Endothelial cell of umbilical vein (primary cell): ENCODE measurements at regions not wholly inside any gene's neighbourhood (a gene's known extent, or its start where the extent isn't known, plus 50 kb on each side); places are given as distances from the start of the nearest gene placed in this dataset.

ENCODE experiments used
- EZH2 ChIP-seq: IDR thresholded peaks from 2 replicates; pipeline ENCODE4 v1.6.1; 2012; ENCODE audit warnings: borderline replicate concordance, low read depth, mild to moderate bottlenecking, moderate library complexity, low read length, inconsistent platforms; ENCODE audit not compliant: severe bottlenecking
- FOS ChIP-seq: IDR thresholded peaks from 2 replicates; pipeline ENCODE4 v1.6.1; 2011; ENCODE audit warnings: mild to moderate bottlenecking, low read length, moderate library complexity, borderline replicate concordance; ENCODE audit not compliant: insufficient read depth
- GATA2 ChIP-seq: IDR thresholded peaks from 2 replicates; pipeline ENCODE4 v1.7.0; 2011; ENCODE audit warnings: low read depth, mild to moderate bottlenecking, moderate library complexity, mixed read lengths, low read length; ENCODE audit not compliant: insufficient read length, insufficient read depth
- JUN ChIP-seq: IDR thresholded peaks from 2 replicates; pipeline ENCODE4 v1.6.1; 2011; ENCODE audit warnings: borderline replicate concordance, low read depth; ENCODE audit not compliant: insufficient read length, insufficient read depth
- MYC ChIP-seq: IDR thresholded peaks from one replicate; pipeline ENCODE4 v1.6.1; 2011; ENCODE audit warnings: mild to moderate bottlenecking, low read depth, low read length
- POLR2A ChIP-seq: IDR thresholded peaks from 2 replicates; pipeline ENCODE4 v1.6.1; 2012; ENCODE audit warnings: low read depth, mild to moderate bottlenecking, control low read depth, low read length
- POLR2AphosphoS5 ChIP-seq: IDR thresholded peaks from 2 replicates; pipeline ENCODE4 v1.6.1; 2012; ENCODE audit warnings: low read depth, mild to moderate bottlenecking, control low read depth, low read length, moderate library complexity; ENCODE audit not compliant: insufficient read depth
- TF ChIP-seq, protein P1 (sequence below), 2 donors: IDR thresholded peaks; 1 replicate in 1 of 2; 2 replicates in 1 of 2; pipeline ENCODE4 v1.5.1; 2011; ENCODE audit warnings: low read length in 2 of 2, mild to moderate bottlenecking in 2 of 2, moderate library complexity in 2 of 2, control low read depth in 1 of 2, inconsistent platforms in 1 of 2, low read depth in 1 of 2; ENCODE audit not compliant: insufficient read depth in 1 of 2; ENCODE audit errors: extremely low read depth in 1 of 2
- TF ChIP-seq, protein P2 (sequence below): IDR thresholded peaks from 2 replicates; pipeline ENCODE4 v1.6.1; 2011; ENCODE audit not compliant: insufficient read depth, insufficient read length

DNA sequence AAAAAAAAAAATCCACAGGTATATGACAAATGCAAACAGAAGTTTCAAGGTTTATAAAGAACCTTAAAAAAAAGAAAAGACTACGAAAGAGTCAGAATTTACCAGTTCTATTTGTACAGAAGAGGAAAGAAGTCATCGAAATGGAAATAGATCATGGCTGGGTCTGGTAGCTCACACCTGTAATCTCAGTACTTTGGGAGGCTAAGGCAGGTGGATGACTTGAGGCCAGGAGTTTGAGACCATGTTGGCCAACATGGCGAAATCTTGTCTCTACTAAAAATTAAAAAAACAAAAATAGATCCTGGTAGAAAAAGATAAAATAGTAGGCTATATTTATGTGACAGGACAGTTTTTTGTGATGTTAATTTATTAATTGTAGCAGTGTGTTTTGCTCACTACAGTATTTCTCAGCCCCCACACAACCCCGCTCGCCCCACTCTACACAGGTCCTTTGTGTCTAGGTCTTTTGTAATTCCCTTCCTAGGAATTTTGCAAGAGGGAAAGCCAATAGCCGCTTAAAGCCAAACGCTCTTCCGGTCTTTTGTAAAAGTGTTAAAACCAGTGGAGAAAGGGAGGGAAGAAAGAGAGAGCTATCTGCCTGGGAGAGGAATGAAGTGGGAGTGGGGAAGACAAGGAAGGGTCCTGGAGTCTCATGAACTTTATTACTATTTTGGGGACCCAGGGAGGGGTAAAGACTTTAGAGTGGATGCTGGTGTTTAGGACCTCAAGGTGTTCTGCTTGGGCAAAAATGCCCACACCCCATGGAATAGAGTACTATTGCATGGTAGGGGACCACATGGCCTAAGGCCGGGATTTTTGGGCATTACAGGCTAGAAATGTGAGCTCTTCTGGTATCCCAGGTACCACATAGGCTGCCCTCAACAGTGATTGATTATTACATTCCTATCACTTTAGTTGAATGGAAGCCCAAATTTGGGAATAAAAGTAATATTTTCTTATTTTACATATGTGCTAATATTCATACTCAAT lies 59.4 kb upstream of the XPO1 start:
- TF ChIP-seq POLR2AphosphoS5, result no peak
- TF ChIP-seq, protein P1, sequence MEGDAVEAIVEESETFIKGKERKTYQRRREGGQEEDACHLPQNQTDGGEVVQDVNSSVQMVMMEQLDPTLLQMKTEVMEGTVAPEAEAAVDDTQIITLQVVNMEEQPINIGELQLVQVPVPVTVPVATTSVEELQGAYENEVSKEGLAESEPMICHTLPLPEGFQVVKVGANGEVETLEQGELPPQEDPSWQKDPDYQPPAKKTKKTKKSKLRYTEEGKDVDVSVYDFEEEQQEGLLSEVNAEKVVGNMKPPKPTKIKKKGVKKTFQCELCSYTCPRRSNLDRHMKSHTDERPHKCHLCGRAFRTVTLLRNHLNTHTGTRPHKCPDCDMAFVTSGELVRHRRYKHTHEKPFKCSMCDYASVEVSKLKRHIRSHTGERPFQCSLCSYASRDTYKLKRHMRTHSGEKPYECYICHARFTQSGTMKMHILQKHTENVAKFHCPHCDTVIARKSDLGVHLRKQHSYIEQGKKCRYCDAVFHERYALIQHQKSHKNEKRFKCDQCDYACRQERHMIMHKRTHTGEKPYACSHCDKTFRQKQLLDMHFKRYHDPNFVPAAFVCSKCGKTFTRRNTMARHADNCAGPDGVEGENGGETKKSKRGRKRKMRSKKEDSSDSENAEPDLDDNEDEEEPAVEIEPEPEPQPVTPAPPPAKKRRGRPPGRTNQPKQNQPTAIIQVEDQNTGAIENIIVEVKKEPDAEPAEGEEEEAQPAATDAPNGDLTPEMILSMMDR (IDR thresholded peaks at IDR 0.05; ENCODE audit: extremely low read depth in 1 of 2, insufficient read depth in 1 of 2, low read depth in 1 of 2, low read length in 2 of 2), result no peak
- TF ChIP-seq, protein P2, sequence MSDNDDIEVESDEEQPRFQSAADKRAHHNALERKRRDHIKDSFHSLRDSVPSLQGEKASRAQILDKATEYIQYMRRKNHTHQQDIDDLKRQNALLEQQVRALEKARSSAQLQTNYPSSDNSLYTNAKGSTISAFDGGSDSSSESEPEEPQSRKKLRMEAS, result no peak
- TF ChIP-seq JUN, result no peak
- no peak for TF ChIP-seq EZH2
- no peak for TF ChIP-seq POLR2A
- TF ChIP-seq FOS, result no peak
- TF ChIP-seq MYC, result no peak
- no peak for TF ChIP-seq GATA2
